ENCODE measurements at regions not wholly inside any gene's neighbourhood (a gene's known extent, or its start where the extent isn't known, plus 50 kb on each side); places are given as distances from the start of the nearest gene placed in this dataset.

DNA sequence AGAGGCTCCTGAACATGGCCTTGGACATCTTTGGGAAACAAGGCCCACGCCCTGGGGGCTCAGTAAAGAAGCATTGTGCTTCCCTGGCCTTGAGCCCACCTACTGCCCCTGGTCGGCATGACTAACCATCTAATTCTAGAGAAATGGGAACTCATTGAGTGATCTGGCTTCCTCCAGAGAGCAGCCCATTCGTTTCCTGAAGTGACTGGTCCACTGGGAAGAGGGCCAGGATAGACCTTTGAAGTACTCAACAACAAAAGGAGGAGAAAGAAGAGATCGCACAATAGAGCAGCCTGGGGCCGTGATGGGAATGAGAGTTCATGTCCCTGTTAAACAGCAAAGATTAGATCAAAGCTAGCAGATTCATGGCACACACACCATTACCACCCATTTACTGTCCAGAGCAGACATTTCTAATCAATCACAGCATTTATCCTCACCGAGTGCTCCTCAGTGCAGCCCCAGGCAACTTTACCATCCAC, 514.4 kb upstream of the PROK2 start:
- TF ChIP-seq CTCF (IDR thresholded peaks at IDR 0.05) (no peak), ZFX (IDR thresholded peaks at IDR 0.05; ENCODE audit: borderline replicate concordance) (no peak)
